ENCODE measurements at regions not wholly inside any gene's neighbourhood (a gene's known extent, or its start where the extent isn't known, plus 50 kb on each side); places are given as distances from the start of the nearest gene placed in this dataset.

DNA sequence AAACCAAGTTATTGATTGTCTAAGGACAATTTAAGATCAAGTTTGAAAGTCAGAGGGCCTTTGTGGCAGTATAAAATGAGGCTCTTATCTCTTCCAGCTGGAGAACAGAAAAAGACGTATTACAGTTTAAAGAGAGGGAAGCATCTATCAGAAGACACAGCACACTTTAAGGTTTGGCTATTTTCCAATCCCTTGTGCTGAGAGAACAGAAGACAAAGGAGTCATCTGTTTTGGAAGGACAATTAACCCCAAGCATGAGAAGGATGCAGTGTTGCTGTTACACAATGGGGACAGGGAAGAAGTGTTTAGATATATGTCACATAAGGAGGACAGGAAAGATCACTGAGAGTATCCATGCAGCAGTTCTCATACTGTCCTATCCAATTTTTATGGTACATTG is 1224.2 kb upstream of the SORCS1 start:
- no peaks in the 10 kb centered on the region for H3K9me2 ChIP-seq (replicated peaks; ENCODE audit: low read length)
- no peak overlapping the region for H3K4me3 ChIP-seq (ENCODE audit: low read length)
- no peaks in the 10 kb centered on the region for H3K27me3 ChIP-seq (ENCODE audit: low read length)
- H3K36me3 ChIP-seq (ENCODE audit: low read depth, low read length) = no peaks in the 10 kb centered on the region
- no peaks in the 10 kb centered on the region for H3K79me2 ChIP-seq (ENCODE audit: low read length)
- no peak for DNase-seq
- peaks cover 5% of the 10 kb centered on the region for H3F3A ChIP-seq (ENCODE audit: low read length, unreplicated experiment)
- no peaks in the 10 kb centered on the region for H3K9me3 ChIP-seq (ENCODE audit: low read length)
- no peak overlapping the region for H3K4me2 ChIP-seq (ENCODE audit: low read length)
- ChIA-PET POLR2A (ENCODE audit: unreplicated experiment) (no interaction called here), CTCF (no interaction called here)
- H3K9ac ChIP-seq (ENCODE audit: low read length) = no peak overlapping the region
- no TSS peak for BruUV-seq (replicated peaks)
- H4K20me1 ChIP-seq (ENCODE audit: low read length) = no peaks in the 10 kb centered on the region
- no peak overlapping the region for H3K27ac ChIP-seq (ENCODE audit: low read length)
- H2AFZ ChIP-seq (ENCODE audit: low read length) = no peak overlapping the region
- H3K4me1 ChIP-seq (ENCODE audit: insufficient read depth, low read length) = peaks cover 43% of the 10 kb centered on the region
- intact Hi-C loops (cut with micrococcal nuclease) = no loop called here
- TF ChIP-seq EZH2 (IDR thresholded peaks at IDR 0.05; ENCODE audit: low read length, unreplicated experiment) (no peak), CTCF (conservative IDR thresholded peaks at IDR 0.05; ENCODE audit: low read depth, low read length) (no peak), EZH2phosphoT487 (IDR thresholded peaks at IDR 0.05; ENCODE audit: borderline replicate concordance, low read length) (no peak)
- ATAC-seq = no peak

DNA sequence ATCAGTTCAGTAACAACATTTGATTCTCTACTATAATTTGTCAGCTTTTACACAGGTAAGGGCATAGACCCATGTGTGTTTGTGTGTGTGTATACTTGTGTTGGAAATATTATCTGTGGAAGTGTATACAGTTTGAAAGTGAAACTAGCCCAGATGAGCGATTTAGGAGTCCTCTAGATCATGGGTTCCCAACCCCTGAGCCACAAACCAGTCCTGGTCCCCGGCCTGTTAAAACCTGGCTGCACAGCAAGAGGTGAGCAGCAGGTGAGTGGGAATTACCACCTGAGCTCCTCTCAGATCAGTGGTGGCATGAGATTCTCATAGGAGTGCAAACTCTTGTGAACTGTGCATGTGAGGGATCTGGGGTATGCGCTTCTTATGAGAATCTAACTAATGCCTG is 1221.5 kb upstream of the SORCS1 start:
- H3K27me3 ChIP-seq (ENCODE audit: low read length) = no peaks in the 10 kb centered on the region
- H3K79me2 ChIP-seq (ENCODE audit: low read length) = no peaks in the 10 kb centered on the region
- no peaks in the 10 kb centered on the region for H3K9me2 ChIP-seq (replicated peaks; ENCODE audit: low read length)
- no peak overlapping the region for H2AFZ ChIP-seq (ENCODE audit: low read length)
- POLR2A ChIA-PET (ENCODE audit: unreplicated experiment) = no interaction called here
- intact Hi-C loops (cut with micrococcal nuclease) = no loop called here
- CTCF ChIA-PET = interaction anchor here (0.7 kb wide), 1 partner anchor 1775 kb away, joined by 4 read pairs; no protein-coding TSS in a partner anchor
- H3K27ac ChIP-seq (ENCODE audit: low read length) = no peak overlapping the region
- H3K9ac ChIP-seq (ENCODE audit: low read length) = no peak overlapping the region
- H3F3A ChIP-seq (ENCODE audit: low read length, unreplicated experiment) = no peaks in the 10 kb centered on the region
- no TSS peak for BruUV-seq (replicated peaks)
- H3K4me2 ChIP-seq (ENCODE audit: low read length) = no peak overlapping the region
- no peak for ATAC-seq
- H3K9me3 ChIP-seq (ENCODE audit: low read length) = no peaks in the 10 kb centered on the region
- no peak overlapping the region for H3K4me3 ChIP-seq (ENCODE audit: low read length)
- no peak for DNase-seq
- H3K4me1 ChIP-seq (ENCODE audit: insufficient read depth, low read length) = peaks cover 18% of the 10 kb centered on the region
- no peaks in the 10 kb centered on the region for H4K20me1 ChIP-seq (ENCODE audit: low read length)
- no peaks in the 10 kb centered on the region for H3K36me3 ChIP-seq (ENCODE audit: low read depth, low read length)
- TF ChIP-seq CTCF (conservative IDR thresholded peaks at IDR 0.05; ENCODE audit: low read depth, low read length) (no peak), EZH2 (IDR thresholded peaks at IDR 0.05; ENCODE audit: low read length, unreplicated experiment) (no peak)

GRCh38 chr10:108384378-108384777 is 1219.9 kb upstream of the SORCS1 start:
- ATAC-seq (no peak), DNase-seq (no peak)
- TF ChIP-seq CTCF (conservative IDR thresholded peaks at IDR 0.05; ENCODE audit: low read depth, low read length) (no peak), EZH2phosphoT487 (IDR thresholded peaks at IDR 0.05; ENCODE audit: borderline replicate concordance, low read length) (no peak), EZH2 (IDR thresholded peaks at IDR 0.05; ENCODE audit: low read length, unreplicated experiment) (no peak)
- no TSS peak for BruUV-seq (replicated peaks)
- no peaks in the 10 kb centered on the region for H3K36me3 ChIP-seq (ENCODE audit: low read depth, low read length)
- peaks cover 4% of the 10 kb centered on the region for H3K4me1 ChIP-seq (ENCODE audit: insufficient read depth, low read length)
- intact Hi-C loops (cut with micrococcal nuclease) = no loop called here
- H3K4me2 ChIP-seq (ENCODE audit: low read length) = no peak overlapping the region
- ChIA-PET POLR2A (ENCODE audit: unreplicated experiment) (no interaction called here), CTCF (no interaction called here)
- H3K27me3 ChIP-seq (ENCODE audit: low read length) = no peaks in the 10 kb centered on the region
- H2AFZ ChIP-seq (ENCODE audit: low read length) = no peak overlapping the region
- H3K9me2 ChIP-seq (replicated peaks; ENCODE audit: low read length) = no peaks in the 10 kb centered on the region
- no peaks in the 10 kb centered on the region for H3K9me3 ChIP-seq (ENCODE audit: low read length)
- no peaks in the 10 kb centered on the region for H3F3A ChIP-seq (ENCODE audit: low read length, unreplicated experiment)
- H3K27ac ChIP-seq (ENCODE audit: low read length) = no peak overlapping the region
- no peak overlapping the region for H3K9ac ChIP-seq (ENCODE audit: low read length)
- no peaks in the 10 kb centered on the region for H3K79me2 ChIP-seq (ENCODE audit: low read length)
- H4K20me1 ChIP-seq (ENCODE audit: low read length) = no peaks in the 10 kb centered on the region
- H3K4me3 ChIP-seq (ENCODE audit: low read length) = no peak overlapping the region
